HG02981 (cell line): ENCODE measurements at regions not wholly inside any gene's neighbourhood (a gene's known extent, or its start where the extent isn't known, plus 50 kb on each side); places are given as distances from the start of the nearest gene placed in this dataset.

Source experiments
- ATAC-seq: cut with Tn5 transposase; IDR thresholded peaks from one replicate; pipeline ENCODE4 v1.9.1; 2021; ENCODE audit warnings: mild to moderate bottlenecking, moderate library complexity; ENCODE audit not compliant: unreplicated experiment

DNA sequence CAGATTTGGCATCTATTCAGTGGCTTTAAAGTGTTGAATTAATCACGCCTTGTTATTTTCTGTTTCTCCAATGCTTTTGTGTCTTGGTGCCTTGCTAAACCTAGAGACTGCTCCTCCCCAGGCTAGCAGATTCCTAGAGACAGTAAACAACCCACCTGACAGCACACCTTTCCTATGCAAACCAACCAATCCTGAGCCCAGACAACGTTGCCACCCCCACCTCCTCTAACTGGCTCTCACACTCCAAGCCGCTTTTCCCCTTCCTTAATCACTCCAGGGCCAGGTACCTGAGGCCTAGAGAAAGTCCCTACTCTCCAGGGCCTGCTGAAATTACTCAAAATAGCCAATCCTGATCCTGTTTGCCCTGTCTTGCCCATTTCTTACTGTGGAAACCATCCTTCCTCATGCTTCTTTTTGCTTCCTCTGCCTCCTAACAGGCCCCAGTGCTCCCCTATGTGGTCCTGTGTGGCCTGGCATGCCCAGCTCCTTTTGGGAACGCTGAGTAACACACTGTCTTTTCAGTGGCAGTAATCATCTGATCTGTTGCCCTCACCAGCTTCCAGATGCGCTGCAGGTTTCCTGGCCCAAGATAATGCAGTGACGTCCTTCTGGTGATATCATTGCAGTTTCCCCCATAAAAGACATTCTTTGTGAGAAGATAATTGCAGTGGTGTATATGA, 53.4 kb downstream of the GAS1 start:
- ATAC-seq, result no peak

DNA sequence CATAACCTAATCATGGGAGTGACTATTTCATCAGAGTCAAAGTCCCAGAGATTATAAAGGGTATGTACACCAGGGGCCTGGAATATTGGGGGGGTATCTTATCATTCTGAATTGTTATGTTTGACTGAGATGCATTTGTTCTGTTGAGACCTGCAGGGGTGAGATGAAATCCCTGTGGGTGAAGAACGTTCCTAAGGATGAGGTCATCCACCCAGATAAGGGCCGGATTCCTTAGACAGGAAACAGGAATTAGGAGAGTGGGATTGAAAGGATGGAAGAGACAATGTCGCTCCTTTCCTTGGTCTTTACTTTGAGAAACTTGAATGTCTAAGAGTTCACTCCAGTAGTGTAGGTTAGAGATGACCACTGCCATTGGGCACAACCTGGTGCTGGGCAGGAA, 54.7 kb downstream of the GAS1 start:
- ATAC-seq, result no peak

DNA sequence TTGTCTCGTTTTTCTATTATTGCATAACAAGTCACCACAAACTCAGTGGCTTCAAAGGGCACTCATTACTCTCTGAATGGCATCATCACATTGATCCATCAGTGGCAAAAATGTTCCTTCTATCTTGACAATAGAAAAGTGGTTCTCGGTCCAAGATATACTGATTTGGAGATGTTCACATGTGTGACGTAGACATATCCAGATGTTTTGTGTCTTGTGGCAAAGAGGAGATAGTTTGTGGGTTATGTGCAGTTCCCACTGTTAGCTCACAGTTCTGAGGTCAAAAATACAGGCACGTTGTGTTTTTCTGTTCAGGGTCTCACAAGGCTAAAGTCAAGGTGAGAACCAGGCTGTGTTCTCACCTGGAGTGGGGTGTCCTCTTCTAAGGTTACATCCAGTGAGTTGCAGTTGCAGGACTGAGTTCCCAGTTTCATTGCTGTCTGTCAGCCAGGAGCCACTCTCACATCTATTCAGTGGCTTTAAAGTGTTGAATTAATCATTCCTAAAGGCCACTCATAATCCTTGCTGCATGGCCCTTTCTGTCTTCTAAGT, 55.3 kb downstream of the GAS1 start:
- ATAC-seq, result no peak

DNA sequence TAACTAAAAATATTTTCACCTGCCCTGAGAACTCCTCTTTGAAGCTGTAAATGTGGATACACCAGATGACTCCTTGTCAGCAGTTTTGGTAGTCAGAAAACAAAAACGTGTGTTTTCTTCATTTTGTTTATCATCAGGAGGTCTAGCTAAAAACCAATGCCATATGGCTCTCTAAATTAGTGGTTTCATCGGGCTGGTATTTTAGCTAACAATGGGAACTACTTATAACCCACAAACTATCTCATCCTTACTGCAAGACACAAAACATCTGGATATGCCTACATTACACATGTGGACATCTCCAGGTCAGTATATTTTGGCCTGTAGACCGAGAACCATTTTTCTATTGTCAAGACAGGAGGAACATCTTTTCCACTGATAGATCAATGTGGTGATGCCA, 56.2 kb downstream of the GAS1 start:
- no peak for ATAC-seq

DNA sequence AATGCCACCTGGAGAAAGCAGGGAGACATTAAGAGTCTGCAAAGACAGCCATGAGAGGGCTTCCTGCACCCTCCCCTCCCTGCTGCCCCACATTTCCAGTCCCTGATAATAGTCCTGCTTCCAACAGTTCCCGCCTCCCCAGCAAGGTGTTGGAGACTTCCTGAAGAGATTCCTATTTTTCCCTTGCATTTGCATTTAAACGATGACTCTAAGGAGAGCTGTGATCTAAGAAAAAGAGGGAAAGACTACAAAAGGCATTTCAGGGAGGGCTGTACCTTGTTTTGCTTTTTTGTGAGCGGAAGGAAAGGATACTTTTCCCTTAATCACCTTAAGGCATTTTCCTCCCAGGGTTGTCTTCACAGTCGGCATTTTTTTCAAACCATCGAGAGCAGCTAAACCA, 62.1 kb downstream of the GAS1 start:
- ATAC-seq, result no peak

DNA sequence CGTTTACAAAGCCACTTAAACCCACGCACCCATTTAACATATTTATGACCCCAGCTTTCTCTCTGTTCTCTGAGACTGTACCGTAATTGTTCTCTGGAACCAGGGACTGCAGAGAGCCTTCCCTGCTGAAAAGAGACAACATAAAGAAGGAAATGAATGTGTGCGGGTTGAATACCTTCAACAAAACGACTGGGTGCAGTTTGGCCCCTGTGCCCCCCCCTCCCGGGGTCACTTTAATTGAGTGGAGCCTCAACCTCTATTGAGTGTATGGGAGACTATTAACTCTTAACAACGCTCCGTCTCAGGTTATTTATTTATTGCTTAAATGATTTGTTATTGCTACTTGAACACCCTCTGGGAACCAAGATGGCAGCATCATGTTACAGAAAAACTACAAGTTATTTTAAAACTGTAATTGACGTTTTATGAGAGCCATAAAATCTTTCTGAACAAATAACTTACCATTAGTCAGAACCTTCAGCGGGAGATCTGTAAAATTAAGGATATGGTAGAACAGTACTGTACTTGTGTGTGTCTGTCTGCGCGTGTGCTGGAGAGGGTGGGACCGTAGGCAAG, 70.6 kb downstream of the GAS1 start:
- ATAC-seq, result no peak

DNA sequence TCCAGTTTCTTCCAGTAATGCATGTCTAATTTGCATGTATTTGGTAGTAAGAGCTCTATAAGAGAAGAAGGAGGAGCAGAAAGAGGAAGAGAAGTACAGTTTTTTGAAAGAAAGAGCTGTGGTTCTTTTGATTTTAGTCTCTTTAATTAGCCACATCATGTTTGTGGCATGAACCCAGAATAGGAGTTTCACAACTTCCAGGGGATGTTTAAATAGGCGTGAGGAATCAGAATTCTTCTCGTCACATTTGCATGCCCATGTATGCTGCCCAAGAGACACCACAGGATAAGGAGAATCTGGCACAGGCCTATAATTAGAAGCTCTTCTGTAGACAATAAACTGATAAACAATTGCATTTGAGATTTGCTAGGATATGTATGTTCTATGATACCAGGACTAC, 78.7 kb downstream of the GAS1 start:
- ATAC-seq, result no peak

DNA sequence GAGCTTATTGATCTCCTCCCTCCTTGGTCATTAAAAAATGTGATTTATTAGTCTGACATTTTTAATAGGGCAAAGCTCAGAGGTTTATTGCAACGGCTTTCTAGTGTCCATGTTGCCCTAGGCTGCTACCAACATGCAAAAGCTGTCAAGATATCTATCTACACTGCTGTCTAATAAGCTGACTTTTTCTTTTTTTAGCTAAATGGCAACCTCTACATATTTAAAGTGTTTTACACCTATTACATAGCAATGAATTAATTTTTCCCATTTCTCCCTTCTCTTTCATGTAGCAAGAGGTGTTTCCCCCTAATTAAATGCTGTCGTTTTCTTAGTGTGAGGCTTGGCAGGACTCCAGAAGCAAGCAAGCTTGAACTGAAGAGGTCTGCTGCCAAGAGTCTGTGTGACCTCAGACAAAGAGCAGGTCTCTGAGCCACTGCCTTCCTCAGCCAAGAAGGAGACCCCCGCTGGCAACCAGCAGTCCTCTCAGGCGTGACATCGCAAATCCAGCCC, 79.4 kb downstream of the GAS1 start:
- ATAC-seq, result no peak

DNA sequence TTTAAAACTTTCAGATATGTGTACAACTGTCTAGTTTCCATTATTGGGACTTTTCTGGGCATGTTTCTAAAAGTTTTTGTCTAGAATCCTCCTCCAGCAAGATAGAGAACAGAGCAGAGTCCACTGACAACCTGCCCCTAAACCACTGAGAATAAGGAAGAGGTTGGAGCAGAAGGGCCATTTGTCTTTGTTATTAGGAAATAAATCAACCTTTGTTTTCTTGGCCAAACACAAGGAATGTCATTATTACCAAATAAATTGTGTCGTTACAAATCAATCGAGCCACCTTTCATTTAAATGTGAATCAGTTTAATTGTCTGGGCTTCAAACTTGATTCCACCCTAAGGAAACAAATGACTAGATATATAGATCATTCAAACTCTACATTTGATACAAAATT, 81.4 kb downstream of the GAS1 start:
- ATAC-seq, result no peak

DNA sequence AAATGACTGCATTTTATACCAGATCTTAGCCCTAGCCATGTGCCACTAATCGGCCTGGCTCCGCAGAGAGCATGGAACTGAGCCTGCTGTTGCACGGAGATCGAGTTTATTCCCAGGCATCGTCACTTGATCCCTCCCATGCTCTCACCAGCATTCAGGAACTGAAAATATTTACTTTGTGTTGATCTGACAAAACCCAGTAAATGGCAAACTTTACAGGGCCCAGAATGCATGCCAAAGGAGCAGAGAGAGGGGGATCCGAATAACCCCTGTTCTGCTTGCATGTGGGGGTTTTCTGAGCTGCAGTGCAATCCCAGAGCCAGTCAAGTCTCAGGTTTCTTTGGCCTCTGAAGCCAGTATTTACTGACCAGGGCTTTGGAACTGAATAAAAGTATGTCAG, 87.3 kb downstream of the GAS1 start:
- no peak for ATAC-seq

DNA sequence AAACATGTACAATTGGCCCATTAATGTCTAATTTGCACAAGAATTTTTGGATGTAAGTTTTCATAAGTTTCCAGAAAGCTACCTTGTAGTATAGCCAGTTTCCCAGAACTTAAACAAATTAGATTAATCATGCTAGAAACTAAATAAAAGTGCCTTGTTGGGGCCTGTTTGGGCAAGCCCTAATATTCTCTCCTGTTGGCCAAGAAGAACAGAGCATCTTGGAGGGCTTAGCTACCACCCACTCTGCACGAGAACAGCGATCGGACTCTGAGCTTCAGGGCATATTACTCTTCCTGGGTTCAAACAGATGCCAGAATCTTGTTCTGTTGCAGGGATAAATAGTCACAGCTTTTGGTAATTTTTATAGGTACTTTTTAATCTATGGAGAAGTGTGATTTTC, 88.2 kb downstream of the GAS1 start:
- ATAC-seq, result no peak

DNA sequence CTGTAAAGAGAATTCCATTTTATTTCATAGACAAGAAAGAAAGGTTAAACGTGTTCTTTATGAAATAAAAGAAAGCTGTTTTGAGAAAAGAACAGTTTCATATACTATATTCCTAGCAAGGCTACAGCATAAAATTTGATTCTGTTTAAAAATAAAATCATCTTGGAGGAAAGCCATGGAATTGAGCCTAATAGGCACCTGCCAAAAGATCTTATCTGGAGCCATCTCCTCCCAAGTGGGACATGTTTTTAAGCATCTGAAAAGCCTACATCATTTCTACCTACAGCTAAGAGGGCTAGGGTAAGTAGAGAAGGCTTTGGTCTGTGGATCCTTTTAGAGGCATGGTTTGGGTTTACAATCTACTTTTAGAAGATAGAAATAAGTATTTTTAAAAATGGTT, 89.3 kb downstream of the GAS1 start:
- ATAC-seq, result no peak

DNA sequence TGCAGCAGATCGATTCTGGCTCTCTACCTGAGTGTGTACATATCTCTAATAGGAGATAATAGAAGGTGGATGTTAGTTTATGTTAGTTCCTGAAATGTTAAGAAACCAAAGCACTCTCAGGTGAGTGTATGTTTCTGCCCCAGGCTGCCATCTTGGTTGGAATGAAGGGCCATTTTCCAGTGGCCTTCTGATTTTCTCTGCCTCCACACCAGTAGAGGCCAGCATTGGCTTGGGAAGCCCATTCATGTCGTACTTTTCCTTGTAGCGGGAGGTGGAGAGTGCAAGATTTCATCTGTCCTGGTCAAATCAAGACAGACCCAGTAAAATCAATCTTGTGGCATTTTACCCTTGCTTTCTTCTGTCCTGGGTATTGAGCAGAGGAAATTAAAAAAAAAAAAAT, 91.0 kb downstream of the GAS1 start:
- no peak for ATAC-seq

DNA sequence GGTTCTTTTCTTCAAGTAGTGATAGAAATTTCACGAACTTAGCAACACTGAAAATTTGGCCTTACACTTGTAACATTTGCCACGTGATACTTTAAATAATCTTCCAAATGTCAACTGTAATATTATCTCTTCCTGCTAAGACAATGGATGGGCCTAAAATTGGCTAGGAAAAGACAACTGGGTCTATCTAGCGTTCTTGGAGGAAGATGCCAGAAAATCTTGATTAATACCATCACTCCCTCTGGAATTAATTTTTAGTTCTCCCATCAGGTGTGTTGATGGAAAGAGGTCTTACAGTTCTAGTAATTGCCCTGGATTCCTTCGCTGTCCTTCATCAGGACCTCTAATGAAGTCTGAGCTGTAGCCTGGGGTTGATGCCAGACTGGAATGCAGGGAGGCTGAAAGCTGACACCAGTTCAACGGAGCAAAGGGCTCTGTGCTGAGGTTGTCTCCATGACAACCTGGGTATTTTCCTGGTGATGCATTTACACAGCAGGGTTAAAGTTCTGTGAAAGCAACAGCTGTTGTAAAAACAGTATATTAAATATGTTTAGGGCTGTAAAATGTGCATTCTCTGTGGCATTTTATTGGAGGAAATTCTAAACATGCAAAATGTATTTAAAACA, 92.3 kb downstream of the GAS1 start:
- ATAC-seq, result no peak

DNA sequence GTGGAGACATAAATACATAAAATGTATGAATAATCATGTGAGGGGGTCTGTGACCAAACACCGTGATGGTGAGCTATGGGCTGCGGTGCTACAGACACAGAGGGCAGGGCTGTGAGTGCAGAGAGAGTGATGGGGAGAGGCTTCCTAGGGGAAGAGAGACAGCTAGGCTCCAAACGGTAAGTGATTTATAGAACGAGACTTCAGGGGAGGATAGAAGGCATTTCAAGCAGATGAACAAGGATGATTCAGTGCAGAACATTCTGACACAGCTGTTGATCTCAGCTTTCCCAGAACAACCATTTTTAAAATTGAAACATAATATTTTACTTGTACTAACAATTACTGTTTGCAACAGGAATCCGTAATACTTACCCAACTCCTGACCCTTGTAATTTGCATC, 100.7 kb downstream of the GAS1 start:
- no peak for ATAC-seq

DNA sequence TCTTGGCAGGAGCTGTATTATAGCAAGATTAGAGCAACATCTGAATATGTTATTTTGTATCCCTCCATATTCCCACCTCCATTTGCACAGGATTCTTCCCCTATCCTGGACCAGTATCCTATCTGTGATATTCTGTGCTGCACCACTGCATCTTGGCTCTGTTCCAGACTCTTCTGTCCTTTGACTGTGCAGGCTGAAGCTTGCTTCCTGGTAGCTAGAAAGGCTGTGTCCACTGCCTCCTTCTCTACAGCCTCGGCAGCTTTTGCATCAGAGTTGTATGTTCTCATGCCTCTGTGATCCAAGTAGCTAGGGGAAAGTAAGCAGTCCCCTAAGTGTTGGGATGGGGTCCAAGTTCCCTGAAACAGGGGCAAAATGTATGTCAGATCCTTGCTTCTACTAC, 104.1 kb downstream of the GAS1 start:
- no peak for ATAC-seq

DNA sequence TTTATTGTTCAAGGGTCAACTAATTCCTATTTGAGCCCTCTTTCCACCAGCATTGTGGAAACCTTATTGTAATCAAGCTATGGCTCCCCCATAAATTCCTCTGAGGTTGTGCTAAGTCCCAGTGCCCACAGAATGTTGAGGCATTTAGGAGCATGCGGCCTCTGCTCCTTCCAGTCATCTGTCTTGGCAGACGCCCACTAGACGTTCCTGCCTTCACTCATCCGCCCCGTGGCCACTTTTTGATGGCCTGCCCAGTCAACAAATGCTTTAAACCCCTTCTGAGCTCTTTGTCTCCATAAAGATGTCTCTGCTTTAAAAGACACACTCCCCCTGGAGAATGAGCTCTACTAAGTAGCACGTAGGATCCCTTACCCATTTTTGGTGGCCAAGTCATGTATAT, 104.7 kb downstream of the GAS1 start:
- ATAC-seq, result no peak

DNA sequence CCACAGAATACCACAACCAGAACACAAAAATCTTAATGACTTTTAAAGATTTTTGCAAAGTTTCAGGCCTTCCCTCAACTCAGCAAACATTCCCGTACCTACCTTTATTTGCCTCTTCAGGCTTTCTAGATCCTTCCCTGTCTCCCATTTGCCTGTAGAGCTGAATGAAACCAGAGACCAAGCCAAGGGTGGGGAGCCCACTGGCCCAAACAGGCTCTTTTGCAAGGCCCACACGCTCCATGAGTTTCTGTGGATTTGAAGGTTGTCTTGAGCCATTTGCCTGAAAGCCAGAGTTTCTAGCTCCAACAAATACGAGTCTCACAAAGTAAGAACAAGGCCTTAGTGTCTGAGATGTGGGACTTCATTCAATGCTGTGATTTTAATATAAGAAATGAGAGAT, 107.8 kb downstream of the GAS1 start:
- no peak for ATAC-seq

DNA sequence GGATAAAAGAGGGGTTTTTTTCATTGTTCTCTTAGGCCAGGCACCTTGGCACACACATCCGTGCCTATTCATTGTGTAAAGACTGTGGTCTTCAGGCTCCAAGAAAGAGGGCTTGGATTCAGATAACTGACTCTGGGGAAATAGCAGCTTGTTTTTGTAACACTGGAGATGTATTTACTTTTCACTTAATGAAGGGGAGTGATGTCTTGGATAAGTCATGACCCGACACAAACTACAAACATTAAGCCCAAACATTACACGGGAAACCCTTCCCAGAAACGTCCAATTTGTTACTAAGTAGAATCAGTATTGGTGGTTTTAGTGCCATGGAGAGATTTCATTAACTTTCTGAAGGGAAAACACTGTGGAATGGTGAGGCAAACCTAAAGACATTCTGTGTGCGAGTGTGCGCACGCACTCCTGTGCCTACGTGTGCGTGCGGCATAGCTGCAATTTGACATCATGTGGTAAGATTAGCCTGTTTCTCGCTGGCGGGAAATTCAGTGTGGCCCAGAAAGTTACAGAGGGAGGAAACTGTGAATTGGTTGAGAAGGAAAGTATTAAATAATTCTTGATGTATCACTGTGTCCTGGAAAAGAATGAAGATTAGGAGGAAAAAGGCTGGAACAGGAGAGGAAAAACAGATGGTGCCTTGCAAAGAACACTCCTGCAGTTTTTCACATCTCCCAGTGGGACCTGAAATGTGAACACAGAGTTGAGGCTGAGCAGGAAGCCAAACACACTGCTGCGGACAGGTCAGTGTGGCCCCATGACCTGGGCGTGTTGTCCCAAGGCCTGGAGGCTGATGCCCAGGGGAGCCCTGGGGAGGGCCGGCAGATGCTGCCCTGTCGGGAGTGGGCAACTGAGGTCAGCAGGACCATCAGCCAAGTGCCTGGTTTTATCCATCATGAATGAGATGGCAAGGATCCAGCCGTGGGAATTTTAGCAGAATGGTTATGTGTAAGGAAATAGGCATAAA, 108.5 kb downstream of the GAS1 start:
- no peak for ATAC-seq

DNA sequence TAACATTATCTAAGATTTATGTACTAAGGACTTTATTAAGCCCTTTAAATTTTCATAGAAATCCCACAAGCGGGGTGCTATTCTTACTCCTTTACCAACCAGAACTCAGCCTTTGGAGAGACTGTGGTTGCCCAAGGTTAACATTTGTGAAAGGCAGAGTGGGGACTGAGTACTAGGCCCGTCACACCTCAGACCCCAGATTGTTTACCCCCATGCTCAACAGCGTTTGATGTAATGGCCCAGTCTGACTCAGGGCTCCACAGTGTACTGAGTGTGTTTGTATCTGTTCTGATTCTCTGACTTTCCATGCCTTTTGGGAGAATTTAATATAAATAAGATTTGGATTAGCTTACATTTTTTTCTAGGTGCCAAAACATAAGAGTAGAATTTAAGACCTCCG, 110.0 kb downstream of the GAS1 start:
- ATAC-seq, result no peak

DNA sequence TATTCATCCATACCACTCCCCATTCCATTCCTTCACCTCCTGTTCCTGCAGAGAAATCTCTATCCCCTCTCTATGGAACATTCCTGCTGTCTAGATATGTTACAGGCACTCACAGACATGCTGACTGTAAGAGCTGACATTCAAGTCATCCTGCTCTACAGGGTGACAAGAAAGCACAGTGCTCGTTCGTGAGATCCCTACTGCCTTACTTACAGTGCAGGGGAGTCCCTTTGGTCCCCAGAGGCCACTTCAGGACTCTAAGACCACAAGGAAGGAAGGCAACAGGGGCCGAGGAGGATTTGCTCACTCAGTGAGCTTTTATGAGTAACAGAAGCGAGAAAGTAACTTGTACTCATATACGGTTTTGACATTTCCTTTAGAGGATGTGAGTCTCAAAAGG, 110.5 kb downstream of the GAS1 start:
- peak; percentile 91 for ATAC-seq
